ENCODE measurements at regions not wholly inside any gene's neighbourhood (a gene's known extent, or its start where the extent isn't known, plus 50 kb on each side); places are given as distances from the start of the nearest gene placed in this dataset.

- no peak for FAIRE-seq
- DNase-seq (ENCODE audit: insufficient read length, low spot score) = no peak
Observed at GRCh38 chr21:43277481-43278351, 108.9 kb downstream of the CRYAA start.

- FAIRE-seq (no peak), DNase-seq (ENCODE audit: insufficient read length, low spot score) (no peak)
Observed at GRCh38 chr21:43276811-43277210, 108.0 kb downstream of the CRYAA start.

- FAIRE-seq = no peak
- no peak for DNase-seq (ENCODE audit: insufficient read length, low spot score)
Observed at GRCh38 chr21:43275421-43276211, 106.8 kb downstream of the CRYAA start.

GRCh38 chr21:43274946-43275310 lies 106.1 kb downstream of the CRYAA start:
- no peak for FAIRE-seq
- DNase-seq (ENCODE audit: insufficient read length, low spot score) = no peak

- DNase-seq (ENCODE audit: insufficient read length, low spot score) (no peak), FAIRE-seq (no peak)
Observed at GRCh38 chr21:43274022-43274945, 105.5 kb downstream of the CRYAA start.

- FAIRE-seq (no peak), DNase-seq (ENCODE audit: insufficient read length, low spot score) (no peak)
Observed at GRCh38 chr21:43273708-43274021, 104.9 kb downstream of the CRYAA start.

GRCh38 chr21:43273016-43273707 lies 104.4 kb downstream of the CRYAA start:
- DNase-seq (ENCODE audit: insufficient read length, low spot score) = no peak

GRCh38 chr21:43272591-43272990 lies 103.8 kb downstream of the CRYAA start:
- DNase-seq (ENCODE audit: insufficient read length, low spot score) (no peak), FAIRE-seq (no peak)

More at GRCh38 chr21:43273016-43273707, 104.4 kb downstream of the CRYAA start:
- FAIRE-seq = no peak

- FAIRE-seq (no peak), DNase-seq (ENCODE audit: insufficient read length, low spot score) (no peak)
Observed at GRCh38 chr21:43271452-43272020, 102.7 kb downstream of the CRYAA start.

- FAIRE-seq (no peak), DNase-seq (ENCODE audit: insufficient read length, low spot score) (no peak)
Observed at GRCh38 chr21:43270800-43271301, 102.0 kb downstream of the CRYAA start.

- FAIRE-seq (no peak), DNase-seq (ENCODE audit: insufficient read length, low spot score) (no peak)
Observed at GRCh38 chr21:43269957-43270705, 101.3 kb downstream of the CRYAA start.

GRCh38 chr21:43269440-43269839 lies 100.6 kb downstream of the CRYAA start:
- FAIRE-seq (no peak), DNase-seq (ENCODE audit: insufficient read length, low spot score) (no peak)

- no peak for DNase-seq (ENCODE audit: insufficient read length, low spot score)
- no peak for FAIRE-seq
Observed at GRCh38 chr21:43268804-43269186, 100.0 kb downstream of the CRYAA start.

- FAIRE-seq = no peak
Observed at GRCh38 chr21:43268086-43268803, 99.4 kb downstream of the CRYAA start.

GRCh38 chr21:43267391-43268085 lies 98.7 kb downstream of the CRYAA start:
- FAIRE-seq (no peak), DNase-seq (ENCODE audit: insufficient read length, low spot score) (no peak)

More at GRCh38 chr21:43268086-43268803, 99.4 kb downstream of the CRYAA start:
- no peak for DNase-seq (ENCODE audit: insufficient read length, low spot score)

GRCh38 chr21:43266534-43266933 lies 97.7 kb downstream of the CRYAA start:
- DNase-seq (ENCODE audit: insufficient read length, low spot score) = no peak
- FAIRE-seq = no peak

- no peak for DNase-seq (ENCODE audit: insufficient read length, low spot score)
Observed at GRCh38 chr21:43262427-43262826, 93.6 kb downstream of the CRYAA start.

More at GRCh38 chr21:43262427-43262826, 93.6 kb downstream of the CRYAA start:
- FAIRE-seq = no peak

All from HTR-8/SVneo (cell line).